Left forelimb (tissue), 1 donor: ENCODE measurements at regions not wholly inside any gene's neighbourhood (a gene's known extent, or its start where the extent isn't known, plus 50 kb on each side); places are given as distances from the start of the nearest gene placed in this dataset.
"Not testable (repeated sequence)": the region's sequence is repeated elsewhere in the genome, so short reads cannot be mapped to it uniquely, and the experiment has no call there.

ENCODE experiments used
- DNase-seq: peaks from one replicate; pipeline ENCODE4 v3.0.0-alpha.2; 2018; ENCODE audit warnings: low spot score

DNA sequence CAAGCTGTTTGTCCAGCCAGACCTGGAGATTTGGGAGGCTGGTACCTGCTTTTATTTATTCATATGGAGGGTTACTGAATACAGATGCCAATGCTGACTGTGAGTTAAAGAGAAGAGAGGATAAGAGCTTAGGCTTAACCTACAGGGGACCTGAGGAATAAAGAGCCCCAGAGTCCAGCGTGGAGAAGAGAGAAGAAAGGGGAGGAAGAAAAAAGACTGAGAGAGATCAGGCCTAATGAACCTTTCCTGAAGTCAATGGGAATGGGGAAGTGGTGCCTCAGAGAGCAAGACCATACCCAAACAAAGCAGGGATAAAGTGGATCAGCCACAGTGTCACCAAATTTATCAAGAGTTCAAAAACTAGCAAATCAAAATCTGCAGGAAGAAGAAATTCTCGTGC, 348.6 kb upstream of the KCNH7 start:
- no peak for DNase-seq

- no peak for DNase-seq
Observed at GRCh38 chr2:163185160-163185559, 346.6 kb upstream of the KCNH7 start.

- no peak for DNase-seq
Observed at GRCh38 chr2:163182764-163183354, 344.3 kb upstream of the KCNH7 start.

DNA sequence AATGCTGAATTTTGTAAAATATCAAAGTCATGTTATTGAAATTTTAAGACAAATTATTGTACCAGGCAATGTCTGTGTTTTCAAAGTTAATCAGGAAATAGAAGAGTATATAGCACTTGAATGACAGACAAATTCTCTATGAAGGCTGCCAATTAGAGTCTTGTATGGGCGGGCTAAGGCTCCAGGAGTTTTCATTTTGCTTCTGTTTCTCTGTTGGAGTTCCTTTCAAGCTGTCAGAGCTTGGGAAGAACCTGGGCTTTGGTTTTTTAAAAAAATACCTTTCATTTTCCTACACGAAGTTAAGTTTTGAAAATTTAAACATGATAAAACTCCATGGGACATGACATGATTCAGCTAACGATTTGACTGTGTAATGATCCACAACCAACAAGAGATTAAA, 339.0 kb upstream of the KCNH7 start:
- DNase-seq = no peak

DNA sequence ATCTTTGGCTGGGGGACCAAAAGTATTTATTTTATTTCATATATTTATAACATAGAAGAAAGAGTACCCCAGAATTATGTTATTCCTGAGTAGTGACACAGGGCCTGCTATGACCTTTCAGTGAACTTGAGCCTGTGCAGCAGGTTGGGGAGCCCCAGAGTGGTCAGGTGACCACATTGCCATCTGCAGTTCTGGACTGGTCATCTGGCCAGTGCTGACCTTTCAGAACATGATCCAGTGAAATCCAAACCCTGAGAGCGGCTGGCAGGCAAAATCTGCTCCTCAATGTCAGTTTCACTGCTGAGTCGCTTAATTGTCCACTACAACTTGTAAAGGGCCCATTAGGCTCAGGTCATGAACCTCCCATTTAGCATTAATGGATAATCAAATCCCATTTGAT, 336.7 kb upstream of the KCNH7 start:
- no peak for DNase-seq

GRCh38 chr2:163173591-163173990, 335.0 kb upstream of the KCNH7 start:
- no peak for DNase-seq

DNA sequence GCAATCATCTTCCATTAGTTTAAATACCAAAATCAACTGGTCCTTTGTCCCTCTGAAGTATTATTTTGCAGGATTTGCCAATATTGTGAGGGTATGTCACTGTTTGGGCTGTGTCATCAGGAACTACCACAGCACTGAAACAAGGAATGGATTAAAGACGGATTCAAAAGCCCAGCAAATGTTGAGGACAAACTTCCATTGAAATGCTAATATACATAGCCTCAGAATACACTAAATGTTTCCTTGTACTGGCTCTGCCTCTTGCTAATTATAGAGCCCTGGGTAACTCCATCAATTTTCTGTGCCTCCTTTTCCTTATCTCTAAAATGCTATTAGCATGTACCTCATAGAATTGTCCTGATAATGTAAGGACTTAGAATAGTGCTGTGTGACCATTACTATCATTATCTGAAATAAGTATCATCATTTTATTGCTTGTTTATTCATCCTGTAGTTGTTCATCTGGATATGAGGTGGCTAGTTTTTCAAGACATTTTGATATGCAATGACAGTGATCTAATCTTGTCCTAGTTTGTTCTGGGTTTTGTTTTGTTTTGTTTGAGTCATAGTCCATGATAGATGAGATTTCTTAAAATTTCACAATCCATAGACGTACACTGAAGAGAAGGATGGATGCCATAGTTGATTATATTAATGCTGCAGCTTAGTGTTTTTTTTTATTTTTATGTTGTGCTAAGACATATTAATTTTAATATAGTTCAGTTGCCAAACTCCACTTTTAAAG, 333.4 kb upstream of the KCNH7 start:
- no peak for DNase-seq

- no peak for DNase-seq
Observed at GRCh38 chr2:163157891-163158496, 319.4 kb upstream of the KCNH7 start.

DNA sequence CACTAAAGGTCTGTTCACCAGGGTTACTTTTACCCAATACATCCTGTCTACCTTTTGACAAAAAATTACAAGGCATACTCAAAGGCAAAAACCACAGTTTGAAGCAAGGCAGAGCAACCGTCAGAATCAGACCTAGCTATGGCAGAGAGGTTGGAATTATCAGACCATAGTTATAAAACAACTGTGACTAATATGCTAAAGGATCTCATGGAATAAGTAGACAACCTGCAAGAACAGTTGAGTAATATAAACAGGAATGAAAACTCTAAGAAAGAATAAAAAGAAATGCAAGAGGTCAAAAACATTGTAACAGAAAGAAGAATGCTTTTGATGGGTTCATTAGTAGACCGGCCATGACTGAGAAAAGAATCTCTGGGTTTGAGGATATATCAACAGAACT, 318.8 kb upstream of the KCNH7 start:
- no peak for DNase-seq

DNA sequence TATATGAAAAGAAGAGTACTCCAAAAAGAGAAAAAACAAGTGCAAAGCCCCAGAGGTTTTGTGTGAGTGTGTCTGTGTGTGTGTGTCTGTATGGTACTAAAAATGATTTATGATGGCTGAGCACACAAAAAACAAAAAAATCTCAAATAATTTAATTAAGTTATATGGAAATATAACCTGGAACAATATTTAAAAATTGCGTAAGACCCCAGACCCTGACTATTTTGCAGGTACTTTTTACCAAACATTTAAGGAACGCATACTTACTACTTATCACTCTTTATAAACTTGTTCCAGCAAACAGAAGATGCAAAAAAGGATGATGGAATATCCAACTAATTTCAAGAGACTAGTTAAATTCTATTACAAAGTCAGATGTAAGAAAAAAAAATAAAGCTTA, 317.4 kb upstream of the KCNH7 start:
- DNase-seq = no peak

DNA sequence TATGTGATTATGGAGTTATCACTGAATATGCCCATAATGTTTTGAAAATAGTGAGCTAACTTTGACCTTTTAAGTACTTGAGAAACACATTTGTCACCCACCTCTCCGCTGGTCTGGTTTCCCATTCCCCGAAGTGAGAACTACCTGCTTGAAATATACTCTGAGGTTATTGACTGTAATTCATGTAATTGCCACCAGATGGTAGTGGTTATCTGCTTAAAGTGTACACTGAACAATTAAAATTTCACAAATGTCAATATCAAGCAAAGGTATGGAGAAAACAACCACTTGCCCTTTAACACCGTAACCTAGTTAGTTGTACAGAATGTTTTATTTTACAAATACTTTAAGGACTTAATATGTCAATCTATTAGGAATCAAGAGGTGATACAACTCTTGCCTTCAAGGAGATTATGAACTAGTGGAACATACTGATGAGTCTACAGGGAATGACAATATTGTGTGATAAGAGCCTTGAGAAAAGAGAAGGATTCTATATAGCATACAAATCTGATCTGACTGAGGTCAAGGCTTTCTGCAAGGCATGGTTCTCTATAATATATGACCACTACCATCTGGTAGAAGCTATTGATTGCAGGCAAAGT, 316.8 kb upstream of the KCNH7 start:
- no peak for DNase-seq

GRCh38 chr2:163142618-163143017, 304.1 kb upstream of the KCNH7 start:
- no peak for DNase-seq

GRCh38 chr2:163138947-163139346, 300.4 kb upstream of the KCNH7 start:
- DNase-seq = no peak

GRCh38 chr2:163135256-163135655, 296.7 kb upstream of the KCNH7 start:
- DNase-seq = no peak

GRCh38 chr2:163133602-163134001, 295.0 kb upstream of the KCNH7 start:
- no peak for DNase-seq

GRCh38 chr2:163132850-163133249, 294.3 kb upstream of the KCNH7 start:
- DNase-seq = no peak

DNA sequence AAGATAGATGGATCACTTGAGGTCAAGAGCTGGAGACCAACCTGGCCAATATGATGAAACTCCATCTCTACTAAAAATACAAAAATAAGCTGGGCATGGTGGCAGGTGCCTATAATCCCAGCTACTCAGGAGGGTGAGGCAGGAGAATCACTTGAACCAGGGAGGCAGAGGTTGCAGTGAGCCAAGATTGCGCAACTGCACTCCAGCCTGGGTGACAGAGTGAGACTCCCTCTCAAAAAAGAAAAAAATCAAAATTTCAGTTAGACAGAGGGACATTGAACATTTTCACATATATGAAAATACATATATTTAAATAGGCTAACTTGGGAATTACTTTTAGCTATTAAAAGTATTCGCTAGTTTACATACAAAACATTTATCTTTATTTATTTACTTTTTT, 293.6 kb upstream of the KCNH7 start:
- not testable (repeated sequence) for DNase-seq

GRCh38 chr2:163123526-163123925, 285.0 kb upstream of the KCNH7 start:
- DNase-seq = no peak

DNA sequence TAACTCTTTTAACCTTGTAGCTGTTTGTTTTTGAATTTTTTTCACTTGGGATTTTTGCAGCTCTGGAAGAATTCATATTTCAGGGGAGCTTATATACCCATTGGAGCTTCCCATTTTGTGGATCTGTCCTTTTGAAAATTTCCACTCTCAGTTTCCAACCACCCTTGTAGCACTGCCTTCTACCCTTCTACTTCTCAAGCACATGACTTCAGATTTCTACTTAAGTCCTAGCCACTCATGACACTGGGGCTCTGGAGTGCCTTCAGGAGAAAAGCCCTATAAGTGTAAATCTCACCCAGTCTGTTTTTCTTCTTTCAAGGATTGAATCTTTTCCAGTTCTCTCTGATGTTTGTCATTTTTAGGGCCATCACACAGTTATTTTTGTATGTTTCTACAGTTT, 283.7 kb upstream of the KCNH7 start:
- no peak for DNase-seq

GRCh38 chr2:163121483-163121882, 282.9 kb upstream of the KCNH7 start:
- no peak for DNase-seq

GRCh38 chr2:163119966-163120365, 281.4 kb upstream of the KCNH7 start:
- DNase-seq = no peak

DNA sequence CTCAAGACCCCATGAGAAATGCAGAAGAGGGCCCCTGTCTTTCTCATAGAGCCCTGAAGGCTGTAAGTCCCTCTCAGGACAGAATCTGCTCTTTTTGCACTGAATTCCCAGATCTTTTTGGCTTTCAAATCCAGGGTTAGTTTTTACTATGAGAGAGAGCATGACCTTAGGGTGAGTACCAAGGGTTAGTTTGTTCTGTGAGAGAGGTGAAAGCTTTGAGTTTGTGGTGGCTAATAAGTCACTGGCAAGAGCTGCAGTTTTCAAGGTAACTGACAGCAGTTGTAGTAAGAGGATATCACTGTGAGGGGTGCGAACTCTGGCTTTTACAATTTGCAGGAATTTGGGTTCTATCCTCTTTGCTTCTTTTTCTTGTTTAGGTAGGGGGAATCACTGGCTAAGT, 248.4 kb upstream of the KCNH7 start:
- no peak for DNase-seq

- not testable (repeated sequence) for DNase-seq
Observed at GRCh38 chr2:163085366-163086024, 246.9 kb upstream of the KCNH7 start.
